Esophagus squamous epithelium (tissue), 5 donors: ENCODE measurements at regions not wholly inside any gene's neighbourhood (a gene's known extent, or its start where the extent isn't known, plus 50 kb on each side); places are given as distances from the start of the nearest gene placed in this dataset.
A peak's percentile ranks its signal among the peaks of the same experiment; 100 is the strongest.

ENCODE experiments used
- DNase-seq: peaks from one replicate; lab custom pipeline; 2025; lab: John Stamatoyannopoulos, UW
- H3K27ac ChIP-seq, 4 donors: fragments of 200-600 bp; sonication (generic); one replicate each; pipeline ENCODE4 v1.5.1; 2016 to 2019; ENCODE audit warnings: mild to moderate bottlenecking in 1 of 4
- H3K27me3 ChIP-seq, 4 donors: fragments of 200-600 bp; sonication (generic); 1 replicate in 3 of 4; 2 replicates in 1 of 4; pipeline versions ENCODE4 v1.5.1 to v1.6.0; 2017 to 2021; ENCODE audit warnings: antibody characterized with exemption in 1 of 4
- H3K36me3 ChIP-seq, 3 donors: fragments of 200-600 bp; sonication (generic); one replicate each; pipeline ENCODE4 v1.5.1; 2016 to 2019
- H3K4me1 ChIP-seq, 3 donors: fragments of 200-600 bp; sonication (generic); one replicate each; pipeline ENCODE4 v1.5.1; 2017 to 2019
- H3K4me3 ChIP-seq, 4 donors: fragments of 200-600 bp; sonication (generic); 1 replicate in 3 of 4; 2 replicates in 1 of 4; pipeline ENCODE4 v1.5.1; 2016 to 2019; ENCODE audit warnings: mild to moderate bottlenecking in 2 of 4, moderate library complexity in 1 of 4
- H3K9me3 ChIP-seq, 3 donors: fragments of 200-600 bp; sonication (generic); one replicate each; pipeline ENCODE4 v1.5.1; 2016 to 2019
- CTCF ChIP-seq, 6 experiments: fragments of 450-650 bp in 4 of 6; fragments of 200-600 bp in 2 of 6; sonication (generic) in 2 of 6; IDR thresholded peaks; one replicate each; pipeline ENCODE4 v1.5.1; 2016 to 2019; ENCODE audit warnings: antibody characterized with exemption in 6 of 6, mild to moderate bottlenecking in 4 of 6, moderate library complexity in 4 of 6
- POLR2A ChIP-seq, 4 donors: fragments of 450-650 bp; IDR thresholded peaks; one replicate each; pipeline ENCODE4 v1.6.1; 2017; ENCODE audit warnings: antibody characterized with exemption in 4 of 4, mild to moderate bottlenecking in 4 of 4, moderate library complexity in 3 of 4
- WGBS, 2 donors: methylation state at CpG; one replicate each; pipeline ENCODE4 v1.1.5; 2018; 5-methylcytosine and 5-hydroxymethylcytosine counted together
- intact Hi-C: fragments of 100-400 bp; cut with DNase I; formaldehyde crosslinking; loops from one replicate; pipeline ENCODE4 v1.15.0; 2022
- donor health status: DM: yes; HTN: yes; CAD: no.

- WGBS, 2 donors: 65 to 83% methylated on average over 2 of the region's 2 CpGs
- H3K27ac ChIP-seq: no peak overlapping the region
- H3K9me3 ChIP-seq: peaks cover 0 to 8% (median 5%) of the 10 kb centered on the region in 3 donors
- H3K27me3 ChIP-seq: peaks cover 0 to 36% (median 0%) of the 10 kb centered on the region in 4 donors
- no peak overlapping the region for H3K4me3 ChIP-seq
- no peaks in the 10 kb centered on the region for H3K36me3 ChIP-seq
- TF ChIP-seq CTCF (IDR thresholded peaks at IDR 0.05) (no peak), POLR2A (IDR thresholded peaks at IDR 0.05) (no peak)
- intact Hi-C loops: no loop called here
- no peaks in the 10 kb centered on the region for H3K4me1 ChIP-seq
- DNase-seq: no peak
Observed at GRCh38 chr5:71948206-71948605, 159.1 kb upstream of the MAP1B start.

GRCh38 chr5:71949772-71950171 is 157.5 kb upstream of the MAP1B start:
- Histone ChIP-seq H3K4me3 (no peak overlapping the region), H3K4me1 (no peaks in the 10 kb centered on the region), H3K27ac (no peak overlapping the region), H3K27me3 (peaks cover 0 to 46% (median 0%) of the 10 kb centered on the region in 4 donors), H3K9me3 (peaks cover 0 to 8% (median 5%) of the 10 kb centered on the region in 3 donors), H3K36me3 (no peaks in the 10 kb centered on the region)
- no peak for TF ChIP-seq POLR2A (IDR thresholded peaks at IDR 0.05)
- 88 to 90% methylated on average over 5 of the region's 5 CpGs for WGBS, 2 donors
- intact Hi-C loops: no loop called here
- no peak for DNase-seq

GRCh38 chr5:71953866-71954265 is 153.4 kb upstream of the MAP1B start:
- 84 to 92% methylated on average over 6 to 8 of the region's 8 CpGs for WGBS, 2 donors
- Histone ChIP-seq H3K9me3 (peaks cover 0 to 5% (median 0%) of the 10 kb centered on the region in 3 donors), H3K4me3 (no peak overlapping the region), H3K36me3 (no peaks in the 10 kb centered on the region), H3K4me1 (peaks cover 0 to 17% (median 0%) of the 10 kb centered on the region in 3 donors), H3K27ac (no peak overlapping the region), H3K27me3 (peaks cover 0 to 27% (median 0%) of the 10 kb centered on the region in 4 donors)
- DNase-seq: no peak
- intact Hi-C loops: no loop called here
- TF ChIP-seq CTCF (IDR thresholded peaks at IDR 0.05) (no peak), POLR2A (IDR thresholded peaks at IDR 0.05) (no peak)

- Histone ChIP-seq H3K27me3 (peaks cover 0 to 23% (median 0%) of the 10 kb centered on the region in 4 donors), H3K4me3 (no peak overlapping the region), H3K9me3 (peaks cover 0 to under 1% (median 0%) of the 10 kb centered on the region in 3 donors), H3K4me1 (peaks cover 0 to 17% (median 0%) of the 10 kb centered on the region in 3 donors), H3K36me3 (no peaks in the 10 kb centered on the region), H3K27ac (no peak overlapping the region)
- TF ChIP-seq POLR2A (IDR thresholded peaks at IDR 0.05) (no peak), CTCF (IDR thresholded peaks at IDR 0.05) (no peak)
- intact Hi-C loops: no loop called here
- no peak for DNase-seq
- WGBS, 2 donors: 68 to 74% methylated on average over 3 of the region's 4 CpGs
Observed at GRCh38 chr5:71954329-71954728, 152.9 kb upstream of the MAP1B start.

GRCh38 chr5:71955723-71956122 is 151.6 kb upstream of the MAP1B start:
- Histone ChIP-seq H3K4me3 (peak overlapping the region in 3 of 4 donors; percentile 9 to 26 (median 12)), H3K36me3 (no peaks in the 10 kb centered on the region), H3K9me3 (no peaks in the 10 kb centered on the region), H3K27ac (peak overlapping the region in 1 of 4 donors; percentile 2), H3K27me3 (peaks cover 0 to 22% (median 0%) of the 10 kb centered on the region in 4 donors), H3K4me1 (peaks cover 0 to 17% (median 0%) of the 10 kb centered on the region in 3 donors)
- DNase-seq: no peak
- TF ChIP-seq CTCF (IDR thresholded peaks at IDR 0.05) (no peak), POLR2A (IDR thresholded peaks at IDR 0.05) (no peak)
- intact Hi-C loops: no loop called here
- WGBS, 2 donors: 44 to 63% methylated on average over 8 of the region's 9 CpGs
